NCI-H1930 (cell line): ENCODE measurements at regions not wholly inside any gene's neighbourhood (a gene's known extent, or its start where the extent isn't known, plus 50 kb on each side); places are given as distances from the start of the nearest gene placed in this dataset.
"Not testable (repeated sequence)": the region's sequence is repeated elsewhere in the genome, so short reads cannot be mapped to it uniquely, and the experiment has no call there.

Source experiments
- DNase-seq, 2 experiments: peaks; one replicate each; lab custom pipeline; 2025; lab: John Stamatoyannopoulos, UW

DNA sequence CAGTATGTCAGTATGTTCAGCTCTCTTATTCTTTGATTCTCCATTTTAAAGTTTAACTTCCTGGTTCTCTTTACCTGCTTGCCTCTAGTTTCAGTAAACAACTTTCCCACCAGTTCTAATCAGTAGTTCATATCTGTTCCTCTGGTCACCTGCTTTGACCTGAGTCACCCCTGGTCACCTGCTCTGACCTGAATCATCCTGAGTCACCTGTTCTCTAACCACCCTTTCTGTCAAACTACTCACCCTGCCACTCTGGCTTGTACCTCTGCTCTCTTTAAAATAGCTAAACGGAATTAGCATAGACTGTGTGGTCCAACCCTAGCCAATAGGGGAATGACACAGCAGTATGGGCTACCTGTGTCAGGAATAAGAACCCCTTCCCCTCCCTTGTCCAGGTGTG is 62.0 kb upstream of the NREP start:
- not testable (repeated sequence) for DNase-seq

DNA sequence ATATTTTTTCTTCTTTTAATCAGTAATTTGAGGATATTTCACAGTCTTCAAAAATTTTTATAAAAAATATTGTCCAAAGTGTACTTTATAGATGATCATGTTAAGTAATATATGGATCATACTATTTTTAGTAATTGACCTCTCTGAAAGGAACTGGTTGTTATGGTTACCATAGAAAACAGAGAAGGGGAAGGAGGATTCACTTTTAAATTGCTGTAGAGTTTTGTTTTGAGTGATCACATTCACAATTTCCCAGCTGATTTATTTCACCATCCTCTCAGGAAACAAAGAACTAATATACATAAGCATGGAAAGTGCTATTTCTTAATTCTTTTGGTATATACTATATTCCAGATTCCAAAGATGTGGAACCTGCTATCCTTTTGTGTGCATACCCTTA is 56.5 kb upstream of the NREP start:
- DNase-seq = no peak

DNA sequence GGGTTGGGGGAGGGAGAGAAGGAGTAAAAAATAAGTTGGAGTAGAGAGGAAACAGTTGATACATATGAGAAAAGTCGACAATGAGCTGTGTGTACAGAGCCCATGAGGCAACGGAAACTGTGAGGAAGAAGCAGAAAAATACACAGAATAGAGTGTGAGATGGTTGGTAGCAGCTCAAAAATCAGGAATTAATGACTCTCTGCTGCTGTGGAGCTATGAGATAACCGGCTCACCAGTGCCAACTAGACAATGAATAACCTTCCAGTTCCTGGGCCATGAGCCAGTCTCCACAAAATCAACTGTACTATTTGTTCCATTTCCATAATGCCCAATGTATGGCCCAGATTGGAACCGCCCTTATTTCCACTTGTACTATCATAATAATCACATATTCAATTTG is 53.1 kb upstream of the NREP start:
- no peak for DNase-seq
